Loucy (cell line): ENCODE measurements at regions not wholly inside any gene's neighbourhood (a gene's known extent, or its start where the extent isn't known, plus 50 kb on each side); places are given as distances from the start of the nearest gene placed in this dataset.
A peak's percentile ranks its signal among the peaks of the same experiment; 100 is the strongest.

Source experiments
- H2AFZ ChIP-seq: fragments of 200-600 bp; sonication (generic); 2 replicates; pipeline ENCODE4 v1.6.0; 2016; ENCODE audit warnings: antibody characterized with exemption, mild to moderate bottlenecking, low read length, moderate library complexity
- H3F3A ChIP-seq: fragments of 200-600 bp; 2 replicates; pipeline ENCODE4 v1.6.0; 2016; ENCODE audit warnings: antibody characterized with exemption, low read depth, mild to moderate bottlenecking
- H3K27me3 ChIP-seq: fragments of 200-600 bp; sonication (generic); 2 replicates; pipeline ENCODE4 v1.6.1; 2014; ENCODE audit warnings: low read length, mild to moderate bottlenecking; ENCODE audit not compliant: insufficient read depth, poor library complexity, severe bottlenecking
- H3K36me3 ChIP-seq: fragments of 200-600 bp; sonication (generic); 2 replicates; pipeline ENCODE4 v1.6.1; 2016; ENCODE audit warnings: low read length; ENCODE audit not compliant: insufficient read depth
- H3K4me1 ChIP-seq: fragments of 200-600 bp; sonication (generic); 2 replicates; pipeline ENCODE4 v1.5.1; 2014; ENCODE audit warnings: low read length, mild to moderate bottlenecking; ENCODE audit not compliant: insufficient read depth, poor library complexity, severe bottlenecking
- H3K4me2 ChIP-seq: fragments of 200-600 bp; sonication (generic); 2 replicates; pipeline ENCODE4 v1.6.0; 2014; ENCODE audit warnings: antibody characterized with exemption, low read length, low read depth, mild to moderate bottlenecking; ENCODE audit not compliant: poor library complexity, severe bottlenecking
- H3K4me3 ChIP-seq: fragments of 200-600 bp; sonication (generic); 2 replicates; pipeline ENCODE4 v1.5.1; 2014; ENCODE audit warnings: low read length, mild to moderate bottlenecking, mixed read lengths; ENCODE audit not compliant: poor library complexity, severe bottlenecking
- H3K79me2 ChIP-seq: fragments of 200-600 bp; sonication (generic); 2 replicates; pipeline ENCODE4 v1.6.1; 2014; ENCODE audit warnings: low read length; ENCODE audit not compliant: insufficient read depth
- H3K9ac ChIP-seq: fragments of 200-600 bp; sonication (generic); 2 replicates; pipeline ENCODE4 v1.6.0; 2014; ENCODE audit warnings: mild to moderate bottlenecking, low read depth, low read length, moderate library complexity; ENCODE audit not compliant: poor library complexity, severe bottlenecking
- H3K9me2 ChIP-seq: fragments of 200-600 bp; sonication (generic); replicated peaks from 2 replicates; pipeline ENCODE4 v1.6.1; 2016; ENCODE audit warnings: low read depth, low read length, mixed read lengths
- H3K9me3 ChIP-seq: fragments of 200-600 bp; sonication (generic); 2 replicates; pipeline ENCODE4 v1.6.1; 2014; ENCODE audit warnings: mild to moderate bottlenecking, antibody characterized with exemption, low read length, low read depth; ENCODE audit not compliant: insufficient read depth
- H4K20me1 ChIP-seq: fragments of 200-600 bp; sonication (generic); 2 replicates; pipeline ENCODE4 v1.6.0; 2014; ENCODE audit warnings: antibody characterized with exemption, low read length, mild to moderate bottlenecking; ENCODE audit not compliant: insufficient read depth, poor library complexity, severe bottlenecking
- EZH2phosphoT487 ChIP-seq: fragments of 200-600 bp; IDR thresholded peaks from 2 replicates; pipeline ENCODE4 v1.6.1; 2018; ENCODE audit warnings: antibody characterized with exemption, mild to moderate bottlenecking, moderate library complexity, borderline replicate concordance
- TF ChIP-seq, protein P1 (sequence below): fragments of 200-600 bp; sonication (generic); conservative IDR thresholded peaks from 2 replicates; pipeline ENCODE4 v1.5.1; 2014; ENCODE audit warnings: mild to moderate bottlenecking, antibody characterized with exemption, low read length

DNA sequence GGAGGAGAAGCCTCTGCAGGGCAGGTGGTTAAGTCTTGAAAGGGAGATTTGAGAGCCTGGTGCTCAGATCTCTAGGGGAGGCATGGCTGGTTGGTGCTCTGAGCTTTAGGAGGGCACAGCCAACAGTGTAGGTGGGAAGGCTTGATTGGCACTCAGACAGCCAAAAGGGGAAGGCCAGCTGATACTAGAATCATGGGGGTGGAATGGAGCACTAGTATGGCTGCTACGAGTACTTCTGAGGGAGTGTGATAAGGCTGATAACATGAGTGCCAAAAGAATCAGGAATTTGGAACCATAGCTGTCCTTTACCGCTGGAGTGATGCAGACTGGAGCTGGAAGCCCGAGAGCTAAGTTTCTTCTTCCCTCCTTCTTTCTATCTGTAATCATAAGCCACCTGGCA lies 184.6 kb upstream of the TBC1D5 start:
- peaks cover 45% of the 10 kb centered on the region for H3K4me1 ChIP-seq
- peak overlapping the region; percentile 37; the same call in 1 of the 2 replicates for H2AFZ ChIP-seq
- H4K20me1 ChIP-seq = no peaks in the 10 kb centered on the region
- H3K79me2 ChIP-seq = no peaks in the 10 kb centered on the region
- no peak overlapping the region for H3K9ac ChIP-seq
- no peak overlapping the region for H3K4me2 ChIP-seq
- H3K27me3 ChIP-seq = no peaks in the 10 kb centered on the region
- H3K9me3 ChIP-seq = no peaks in the 10 kb centered on the region
- TF ChIP-seq EZH2phosphoT487 = no peak
- no peaks in the 10 kb centered on the region for H3K36me3 ChIP-seq
- H3F3A ChIP-seq = no peaks in the 10 kb centered on the region
- H3K4me3 ChIP-seq = no peak overlapping the region
- no peaks in the 10 kb centered on the region for H3K9me2 ChIP-seq

DNA sequence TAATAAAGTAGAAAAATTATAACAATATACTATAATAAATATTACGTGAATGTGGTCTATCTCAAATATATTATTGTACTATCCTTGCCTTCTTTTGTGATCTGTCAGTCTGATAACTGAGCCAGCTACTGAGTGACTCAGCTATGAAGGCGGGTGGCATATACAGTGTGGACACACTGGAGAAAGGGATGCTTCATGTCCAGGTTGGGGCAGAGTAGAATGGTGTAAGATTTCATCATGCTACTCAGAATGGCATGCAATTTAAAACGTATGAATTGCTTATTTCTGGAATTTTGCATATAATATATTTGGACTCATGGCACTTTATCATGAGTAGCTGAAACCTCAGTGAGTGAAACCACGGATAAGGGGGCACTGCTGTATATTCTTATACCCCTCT lies 172.9 kb upstream of the TBC1D5 start:
- no peaks in the 10 kb centered on the region for H4K20me1 ChIP-seq
- no peak overlapping the region for H3K4me2 ChIP-seq
- peaks cover 68% of the 10 kb centered on the region for H3K4me1 ChIP-seq
- H3K9me2 ChIP-seq = no peaks in the 10 kb centered on the region
- H3K9me3 ChIP-seq = no peaks in the 10 kb centered on the region
- H2AFZ ChIP-seq = no peak overlapping the region
- H3K36me3 ChIP-seq = no peaks in the 10 kb centered on the region
- H3K79me2 ChIP-seq = no peaks in the 10 kb centered on the region
- TF ChIP-seq, protein P1, sequence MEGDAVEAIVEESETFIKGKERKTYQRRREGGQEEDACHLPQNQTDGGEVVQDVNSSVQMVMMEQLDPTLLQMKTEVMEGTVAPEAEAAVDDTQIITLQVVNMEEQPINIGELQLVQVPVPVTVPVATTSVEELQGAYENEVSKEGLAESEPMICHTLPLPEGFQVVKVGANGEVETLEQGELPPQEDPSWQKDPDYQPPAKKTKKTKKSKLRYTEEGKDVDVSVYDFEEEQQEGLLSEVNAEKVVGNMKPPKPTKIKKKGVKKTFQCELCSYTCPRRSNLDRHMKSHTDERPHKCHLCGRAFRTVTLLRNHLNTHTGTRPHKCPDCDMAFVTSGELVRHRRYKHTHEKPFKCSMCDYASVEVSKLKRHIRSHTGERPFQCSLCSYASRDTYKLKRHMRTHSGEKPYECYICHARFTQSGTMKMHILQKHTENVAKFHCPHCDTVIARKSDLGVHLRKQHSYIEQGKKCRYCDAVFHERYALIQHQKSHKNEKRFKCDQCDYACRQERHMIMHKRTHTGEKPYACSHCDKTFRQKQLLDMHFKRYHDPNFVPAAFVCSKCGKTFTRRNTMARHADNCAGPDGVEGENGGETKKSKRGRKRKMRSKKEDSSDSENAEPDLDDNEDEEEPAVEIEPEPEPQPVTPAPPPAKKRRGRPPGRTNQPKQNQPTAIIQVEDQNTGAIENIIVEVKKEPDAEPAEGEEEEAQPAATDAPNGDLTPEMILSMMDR = no peak
- TF ChIP-seq EZH2phosphoT487 = no peak
- no peaks in the 10 kb centered on the region for H3F3A ChIP-seq
- no peaks in the 10 kb centered on the region for H3K27me3 ChIP-seq
- H3K9ac ChIP-seq = no peak overlapping the region
- H3K4me3 ChIP-seq = no peak overlapping the region

DNA sequence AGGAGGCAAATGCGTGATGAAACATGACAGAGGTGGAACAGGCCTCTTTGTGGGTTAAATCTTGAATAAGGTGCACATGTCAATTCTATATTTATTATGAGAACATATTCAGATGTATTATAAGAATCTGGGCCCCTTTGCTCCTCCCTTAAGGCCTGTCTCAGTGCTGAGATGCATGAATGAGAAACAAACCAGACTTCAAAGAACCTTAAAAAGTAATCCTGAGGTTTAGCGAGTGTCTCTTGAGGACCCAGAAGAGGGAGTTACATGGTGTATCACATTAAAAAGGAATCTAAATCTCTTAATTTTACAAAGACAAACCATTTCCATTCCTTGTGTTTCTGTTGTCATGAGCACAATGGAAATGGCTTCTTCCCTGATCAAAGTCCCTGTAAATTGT lies 170.9 kb upstream of the TBC1D5 start:
- H3K9me3 ChIP-seq = no peaks in the 10 kb centered on the region
- H3K9me2 ChIP-seq = no peaks in the 10 kb centered on the region
- H3K9ac ChIP-seq = no peak overlapping the region
- H3K27me3 ChIP-seq = no peaks in the 10 kb centered on the region
- no peak overlapping the region for H3K4me2 ChIP-seq
- H3K4me1 ChIP-seq = peaks cover 88% of the 10 kb centered on the region
- no peaks in the 10 kb centered on the region for H3K79me2 ChIP-seq
- H3K36me3 ChIP-seq = no peaks in the 10 kb centered on the region
- H4K20me1 ChIP-seq = no peaks in the 10 kb centered on the region
- no peak overlapping the region; the same call in 1 of the 2 replicates for H2AFZ ChIP-seq
- H3K4me3 ChIP-seq = no peak overlapping the region
- H3F3A ChIP-seq = no peaks in the 10 kb centered on the region
- TF ChIP-seq EZH2phosphoT487 = no peak
- TF ChIP-seq, protein P1 = no peak

DNA sequence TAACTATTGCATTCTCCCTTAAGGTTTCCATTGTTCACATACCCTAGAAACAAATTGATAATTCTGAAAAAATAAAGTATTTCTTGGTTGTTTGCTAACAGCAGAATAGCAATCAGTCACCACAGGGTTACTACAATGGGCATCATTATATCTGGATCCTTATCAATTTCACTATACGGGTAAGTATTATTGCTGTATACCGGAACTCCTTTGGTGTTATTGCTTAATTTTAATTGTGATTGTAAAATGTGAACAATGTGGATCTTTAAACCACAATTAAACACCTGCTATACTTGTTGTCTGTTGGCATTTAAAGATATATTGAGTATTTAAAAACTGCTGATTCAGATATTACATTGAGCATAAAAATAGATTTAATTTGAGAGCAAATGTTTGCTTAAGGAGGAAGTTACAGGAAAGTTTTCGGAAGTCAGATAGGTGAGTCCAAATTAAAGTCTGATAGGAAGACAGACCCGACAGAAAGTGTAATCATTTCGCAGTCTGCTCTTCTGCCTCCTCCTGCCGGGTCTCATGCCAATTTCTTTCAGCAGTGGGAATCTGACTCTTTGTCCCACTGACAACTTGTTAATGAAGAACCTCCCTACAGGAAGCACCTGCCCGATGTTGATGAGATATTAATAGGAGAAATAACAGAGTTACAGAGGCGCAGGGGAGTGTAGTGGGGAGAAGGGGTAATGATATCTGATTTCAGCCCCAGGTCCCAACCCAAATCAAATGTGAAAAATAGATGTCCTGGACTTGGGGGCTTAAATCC lies 169.7 kb upstream of the TBC1D5 start:
- Histone ChIP-seq H3K9ac (peak overlapping the region; percentile 28), H3K4me1 (peaks cover 83% of the 10 kb centered on the region), H3K79me2 (no peaks in the 10 kb centered on the region), H3K9me3 (no peaks in the 10 kb centered on the region), H2AFZ (no peak overlapping the region), H4K20me1 (no peaks in the 10 kb centered on the region), H3K4me3 (no peak overlapping the region), H3F3A (no peaks in the 10 kb centered on the region), H3K4me2 (peak overlapping the region; percentile 12), H3K27me3 (no peaks in the 10 kb centered on the region), H3K36me3 (no peaks in the 10 kb centered on the region), H3K9me2 (no peaks in the 10 kb centered on the region)
- TF ChIP-seq, protein P1 = no peak
- TF ChIP-seq EZH2phosphoT487 = no peak
